ENCODE measurements at regions not wholly inside any gene's neighbourhood (a gene's known extent, or its start where the extent isn't known, plus 50 kb on each side); places are given as distances from the start of the nearest gene placed in this dataset.

DNA sequence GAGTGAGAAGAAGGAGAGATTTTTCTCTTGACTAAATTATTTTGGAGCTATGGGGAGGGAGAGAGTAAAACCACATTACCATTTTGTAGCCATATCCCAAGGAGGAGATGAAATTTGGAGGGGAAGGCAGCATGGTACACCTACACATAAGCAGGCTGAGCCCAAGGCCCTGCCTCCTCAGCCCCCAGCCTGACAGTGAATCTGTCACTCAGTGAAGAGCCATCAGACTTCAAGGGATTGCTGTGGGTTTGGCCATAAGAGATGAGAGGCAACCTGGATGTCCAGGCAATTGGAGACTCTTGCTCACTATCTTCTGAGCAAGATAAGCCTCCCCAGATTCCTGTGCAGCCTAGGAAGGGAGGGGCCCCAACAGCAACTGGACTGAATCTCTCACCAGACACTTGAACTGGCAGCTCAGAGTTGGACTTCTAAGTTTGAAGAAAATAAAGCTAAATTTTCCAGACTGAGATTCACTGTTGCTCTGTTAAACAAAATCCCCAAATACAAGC lies 216.6 kb downstream of the SEMA6A start:
- Mint-ChIP-seq H3K4me1 (no peaks in the 10 kb centered on the region), H3K9me3 (peaks cover 32% of the 10 kb centered on the region), H3K27me3 (ENCODE audit: low read depth, poor library complexity) (peaks cover 18% of the 10 kb centered on the region), H3K27ac (no peak overlapping the region), H3K36me3 (ENCODE audit: low read depth) (peaks cover 31% of the 10 kb centered on the region), H3K4me3 (no peak overlapping the region)
- TF ChIP-seq, protein P1, sequence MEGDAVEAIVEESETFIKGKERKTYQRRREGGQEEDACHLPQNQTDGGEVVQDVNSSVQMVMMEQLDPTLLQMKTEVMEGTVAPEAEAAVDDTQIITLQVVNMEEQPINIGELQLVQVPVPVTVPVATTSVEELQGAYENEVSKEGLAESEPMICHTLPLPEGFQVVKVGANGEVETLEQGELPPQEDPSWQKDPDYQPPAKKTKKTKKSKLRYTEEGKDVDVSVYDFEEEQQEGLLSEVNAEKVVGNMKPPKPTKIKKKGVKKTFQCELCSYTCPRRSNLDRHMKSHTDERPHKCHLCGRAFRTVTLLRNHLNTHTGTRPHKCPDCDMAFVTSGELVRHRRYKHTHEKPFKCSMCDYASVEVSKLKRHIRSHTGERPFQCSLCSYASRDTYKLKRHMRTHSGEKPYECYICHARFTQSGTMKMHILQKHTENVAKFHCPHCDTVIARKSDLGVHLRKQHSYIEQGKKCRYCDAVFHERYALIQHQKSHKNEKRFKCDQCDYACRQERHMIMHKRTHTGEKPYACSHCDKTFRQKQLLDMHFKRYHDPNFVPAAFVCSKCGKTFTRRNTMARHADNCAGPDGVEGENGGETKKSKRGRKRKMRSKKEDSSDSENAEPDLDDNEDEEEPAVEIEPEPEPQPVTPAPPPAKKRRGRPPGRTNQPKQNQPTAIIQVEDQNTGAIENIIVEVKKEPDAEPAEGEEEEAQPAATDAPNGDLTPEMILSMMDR (IDR thresholded peaks at IDR 0.05), result no peak
- DNase-seq, result no peak

DNA sequence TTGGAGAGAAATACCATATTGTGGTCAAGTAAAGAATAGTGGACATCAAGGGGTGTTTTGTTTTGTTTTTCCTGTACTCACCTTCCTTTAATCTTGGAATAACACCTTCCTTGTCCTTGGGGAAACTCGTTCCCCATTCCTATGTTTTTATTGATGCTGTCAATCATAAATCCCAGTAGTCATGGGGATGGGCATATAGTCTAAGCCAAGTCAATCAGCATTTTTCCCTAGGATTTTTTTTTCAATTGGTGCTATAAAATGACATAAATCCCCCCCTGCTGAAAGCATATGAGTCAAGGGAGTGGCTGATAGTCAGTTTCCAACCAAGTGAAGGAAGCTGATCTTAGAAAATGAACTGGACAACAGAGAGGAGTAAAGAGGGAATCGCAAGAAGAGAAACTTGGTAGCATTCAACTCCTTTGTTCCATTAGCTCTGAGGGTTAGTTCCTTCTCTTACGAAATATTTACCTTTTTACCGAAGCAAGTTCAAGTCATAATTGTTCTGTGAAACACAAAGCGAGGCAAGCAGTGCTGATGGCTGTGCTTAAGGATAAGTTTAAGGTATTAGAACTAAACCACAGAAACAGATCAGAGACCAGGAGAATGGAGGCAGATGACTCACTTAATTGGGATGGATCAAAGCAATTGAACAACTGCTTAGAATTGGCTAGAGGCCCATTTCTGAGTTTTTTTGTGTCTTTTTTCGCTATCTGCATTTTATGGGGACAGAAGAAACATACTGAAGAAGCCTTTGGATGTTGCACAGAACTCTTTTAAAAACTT lies 218.6 kb downstream of the SEMA6A start:
- H3K4me1 Mint-ChIP-seq, result peaks cover 1% of the 10 kb centered on the region
- peaks cover 41% of the 10 kb centered on the region for H3K9me3 Mint-ChIP-seq
- H3K4me3 Mint-ChIP-seq, result no peak overlapping the region
- no peak overlapping the region for H3K27ac Mint-ChIP-seq
- TF ChIP-seq, protein P1 (IDR thresholded peaks at IDR 0.05), result no peak
- H3K27me3 Mint-ChIP-seq (ENCODE audit: low read depth, poor library complexity), result peaks cover 9% of the 10 kb centered on the region
- H3K36me3 Mint-ChIP-seq (ENCODE audit: low read depth), result peaks cover 43% of the 10 kb centered on the region
- no peak for DNase-seq

DNA sequence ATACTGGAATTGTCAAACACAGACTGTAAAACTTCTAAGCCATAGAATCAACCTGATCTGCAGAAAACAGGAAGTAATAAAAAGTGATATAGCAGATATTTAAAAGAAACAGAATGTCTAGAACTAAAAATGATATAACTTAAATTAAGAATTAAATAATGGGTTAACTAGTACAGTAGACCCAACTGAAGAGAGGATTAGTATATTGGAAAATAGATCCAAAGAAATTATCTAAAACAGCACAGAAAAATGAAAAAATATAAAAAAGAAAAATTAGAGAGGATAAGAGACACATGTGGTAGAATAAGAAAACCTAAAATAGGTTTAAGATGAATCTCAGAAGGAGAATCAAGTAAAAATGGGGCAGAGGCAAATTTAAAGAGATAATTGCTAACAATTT lies 219.9 kb downstream of the SEMA6A start:
- TF ChIP-seq, protein P1 (IDR thresholded peaks at IDR 0.05), result no peak
- peaks cover 3% of the 10 kb centered on the region for H3K27me3 Mint-ChIP-seq (ENCODE audit: low read depth, poor library complexity)
- H3K4me1 Mint-ChIP-seq, result peaks cover 3% of the 10 kb centered on the region
- H3K9me3 Mint-ChIP-seq, result peaks cover 51% of the 10 kb centered on the region
- no peak overlapping the region for H3K4me3 Mint-ChIP-seq
- peaks cover 54% of the 10 kb centered on the region for H3K36me3 Mint-ChIP-seq (ENCODE audit: low read depth)
- DNase-seq, result no peak
- no peak overlapping the region for H3K27ac Mint-ChIP-seq

DNA sequence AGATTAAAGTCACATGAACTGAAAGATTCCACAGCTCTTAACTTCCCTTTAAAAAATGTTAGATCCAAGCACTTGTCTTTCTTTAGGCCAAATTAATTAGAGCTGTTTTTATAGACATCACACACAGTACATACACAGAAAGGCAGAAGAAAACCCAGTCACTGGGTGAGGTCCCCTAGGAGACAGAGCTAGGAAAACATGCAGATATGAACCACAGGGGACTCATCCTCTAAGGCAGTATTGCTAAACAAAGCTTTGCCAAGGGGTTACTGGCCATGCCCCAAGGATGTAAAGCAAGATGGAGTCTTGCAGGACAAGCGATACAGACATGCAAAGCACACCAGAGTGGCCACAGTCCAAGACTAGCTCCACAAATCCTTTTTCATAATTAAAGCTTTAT lies 227.0 kb downstream of the SEMA6A start:
- Mint-ChIP-seq H3K4me1 (peaks cover 8% of the 10 kb centered on the region), H3K4me3 (no peak overlapping the region), H3K36me3 (ENCODE audit: low read depth) (peaks cover 43% of the 10 kb centered on the region), H3K9me3 (peaks cover 38% of the 10 kb centered on the region), H3K27me3 (ENCODE audit: low read depth, poor library complexity) (peaks cover 6% of the 10 kb centered on the region), H3K27ac (no peak overlapping the region)
- TF ChIP-seq, protein P1 (IDR thresholded peaks at IDR 0.05), result no peak
- no peak for DNase-seq

DNA sequence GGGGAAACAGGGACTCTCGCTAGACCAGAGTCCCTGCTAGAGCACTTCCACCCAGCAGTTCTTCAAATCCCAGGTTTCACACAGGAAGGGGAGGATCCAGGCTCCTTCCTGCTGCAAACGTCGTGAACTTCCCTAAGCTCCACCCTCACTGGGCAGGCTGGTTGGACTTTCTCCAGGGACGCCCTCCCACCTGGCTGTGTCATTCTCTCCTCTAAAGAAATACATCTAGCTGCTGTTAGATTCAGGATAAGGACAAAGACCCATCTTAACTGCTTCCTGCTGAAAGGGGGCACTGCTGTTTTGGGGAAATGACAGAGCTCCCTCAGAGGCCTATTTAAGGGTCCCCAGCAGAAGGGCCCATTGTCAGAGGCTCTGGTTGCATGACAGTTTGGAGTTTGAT lies 230.7 kb downstream of the SEMA6A start:
- Mint-ChIP-seq H3K4me3 (no peak overlapping the region), H3K27me3 (ENCODE audit: low read depth, poor library complexity) (peaks cover 4% of the 10 kb centered on the region), H3K36me3 (ENCODE audit: low read depth) (peaks cover 29% of the 10 kb centered on the region), H3K27ac (no peak overlapping the region), H3K9me3 (peaks cover 25% of the 10 kb centered on the region), H3K4me1 (peaks cover 5% of the 10 kb centered on the region)
- TF ChIP-seq, protein P1 (IDR thresholded peaks at IDR 0.05), result no peak
- no peak for DNase-seq

All from nephron progenitor cell (in vitro differentiated cells).